ENCODE measurements at regions not wholly inside any gene's neighbourhood (a gene's known extent, or its start where the extent isn't known, plus 50 kb on each side); places are given as distances from the start of the nearest gene placed in this dataset.

GRCh38 chr13:88937384-88937783 lies 1266.2 kb downstream of the SLITRK5 start:
- H3K36me3 Mint-ChIP-seq (ENCODE audit: low read depth): no peaks in the 10 kb centered on the region
- H3K9me3 Mint-ChIP-seq: no peaks in the 10 kb centered on the region
- H3K27ac Mint-ChIP-seq (ENCODE audit: unreplicated experiment): no peak overlapping the region
- H3K4me3 Mint-ChIP-seq: no peak overlapping the region
- DNase-seq (ENCODE audit: low read depth, low spot score): no peak
- H3K4me1 Mint-ChIP-seq: no peaks in the 10 kb centered on the region
- no peaks in the 10 kb centered on the region for H3K27me3 Mint-ChIP-seq (ENCODE audit: low read depth)
- TF ChIP-seq CTCF (conservative IDR thresholded peaks at IDR 0.05): no peak

- H3K36me3 Mint-ChIP-seq (ENCODE audit: low read depth): no peaks in the 10 kb centered on the region
These were observed 1274.6 kb downstream of the SLITRK5 start for GRCh38 chr13:88945793-88946192.

GRCh38 chr13:88948501-88948900 lies 1277.3 kb downstream of the SLITRK5 start:
- H3K27ac Mint-ChIP-seq (ENCODE audit: unreplicated experiment): no peak overlapping the region
- DNase-seq (ENCODE audit: low read depth, low spot score): no peak
- H3K4me3 Mint-ChIP-seq: no peak overlapping the region
- H3K4me1 Mint-ChIP-seq: no peaks in the 10 kb centered on the region
- H3K27me3 Mint-ChIP-seq (ENCODE audit: low read depth): no peaks in the 10 kb centered on the region
- peaks cover 4% of the 10 kb centered on the region for H3K9me3 Mint-ChIP-seq
- no peak for TF ChIP-seq CTCF (conservative IDR thresholded peaks at IDR 0.05)
- no peaks in the 10 kb centered on the region for H3K36me3 Mint-ChIP-seq (ENCODE audit: low read depth)

More at GRCh38 chr13:88945793-88946192, 1274.6 kb downstream of the SLITRK5 start:
- H3K27me3 Mint-ChIP-seq (ENCODE audit: low read depth): no peaks in the 10 kb centered on the region
- H3K9me3 Mint-ChIP-seq: peaks cover 4% of the 10 kb centered on the region
- H3K4me1 Mint-ChIP-seq: no peaks in the 10 kb centered on the region
- H3K27ac Mint-ChIP-seq (ENCODE audit: unreplicated experiment): no peak overlapping the region
- no peak for DNase-seq (ENCODE audit: low read depth, low spot score)
- TF ChIP-seq CTCF (conservative IDR thresholded peaks at IDR 0.05): no peak
- H3K4me3 Mint-ChIP-seq: no peak overlapping the region

DNA sequence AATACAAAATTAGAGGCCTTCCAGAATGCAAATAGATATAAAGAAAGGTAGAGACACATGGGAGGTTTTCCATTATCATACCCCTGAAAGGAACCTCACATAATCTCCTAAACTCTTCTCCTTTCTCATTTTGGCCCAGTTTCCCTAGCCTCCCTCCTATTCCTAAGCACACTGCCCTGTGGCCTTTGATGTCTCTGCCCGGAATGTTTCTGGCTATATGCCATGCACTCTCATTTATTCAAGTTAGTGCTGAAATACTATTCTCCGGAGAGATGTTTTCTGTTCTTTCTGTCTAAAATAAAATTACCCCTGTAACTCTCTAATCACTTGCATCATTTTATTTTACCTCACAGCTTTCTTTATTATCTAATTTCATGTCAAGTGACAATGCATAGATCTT lies 1287.7 kb downstream of the SLITRK5 start:
- Mint-ChIP-seq H3K9me3 (peaks cover 5% of the 10 kb centered on the region), H3K27me3 (ENCODE audit: low read depth) (no peaks in the 10 kb centered on the region), H3K4me1 (no peaks in the 10 kb centered on the region), H3K27ac (ENCODE audit: unreplicated experiment) (no peak overlapping the region), H3K36me3 (ENCODE audit: low read depth) (no peaks in the 10 kb centered on the region), H3K4me3 (no peak overlapping the region)
- TF ChIP-seq CTCF (conservative IDR thresholded peaks at IDR 0.05): no peak
- no peak for DNase-seq (ENCODE audit: low read depth, low spot score)

- no peaks in the 10 kb centered on the region for H3K9me3 Mint-ChIP-seq
- no peak for TF ChIP-seq CTCF (conservative IDR thresholded peaks at IDR 0.05)
- H3K27ac Mint-ChIP-seq (ENCODE audit: unreplicated experiment): no peak overlapping the region
- no peaks in the 10 kb centered on the region for H3K4me1 Mint-ChIP-seq
- no peak for DNase-seq (ENCODE audit: low read depth, low spot score)
- H3K4me3 Mint-ChIP-seq: no peak overlapping the region
- no peaks in the 10 kb centered on the region for H3K27me3 Mint-ChIP-seq (ENCODE audit: low read depth)
- no peaks in the 10 kb centered on the region for H3K36me3 Mint-ChIP-seq (ENCODE audit: low read depth)
These were observed 1305.3 kb downstream of the SLITRK5 start for GRCh38 chr13:88976466-88976865.

- H3K4me1 Mint-ChIP-seq: no peaks in the 10 kb centered on the region
- H3K27ac Mint-ChIP-seq (ENCODE audit: unreplicated experiment): no peak overlapping the region
- no peaks in the 10 kb centered on the region for H3K36me3 Mint-ChIP-seq (ENCODE audit: low read depth)
- DNase-seq (ENCODE audit: low read depth, low spot score): no peak
- H3K9me3 Mint-ChIP-seq: no peaks in the 10 kb centered on the region
- no peak overlapping the region for H3K4me3 Mint-ChIP-seq
- no peaks in the 10 kb centered on the region for H3K27me3 Mint-ChIP-seq (ENCODE audit: low read depth)
- no peak for TF ChIP-seq CTCF (conservative IDR thresholded peaks at IDR 0.05)
These were observed 1307.4 kb downstream of the SLITRK5 start for GRCh38 chr13:88978607-88979006.
